Smooth muscle cell (in vitro differentiated cells): ENCODE measurements at regions not wholly inside any gene's neighbourhood (a gene's known extent, or its start where the extent isn't known, plus 50 kb on each side); places are given as distances from the start of the nearest gene placed in this dataset.

Experiments
- DNase-seq: peaks from one replicate; lab custom pipeline; 2025; ENCODE audit not compliant: unreplicated experiment; lab: John Stamatoyannopoulos, UW
- H2AFZ ChIP-seq: fragments of 200-600 bp; sonication (generic); 2 replicates; pipeline ENCODE4 v1.6.0; 2016; ENCODE audit warnings: antibody characterized with exemption, low read depth, mild to moderate bottlenecking
- H3F3A ChIP-seq: fragments of 200-600 bp; sonication (generic); 2 replicates; pipeline ENCODE4 v1.6.0; 2017; ENCODE audit warnings: antibody characterized with exemption, low read depth
- H3K27ac ChIP-seq: fragments of 200-600 bp; sonication (generic); 2 replicates; pipeline ENCODE4 v1.5.1; 2016; ENCODE audit warnings: low read depth, mild to moderate bottlenecking
- H3K27me3 ChIP-seq: fragments of 200-600 bp; sonication (generic); 2 replicates; pipeline ENCODE4 v1.6.1; 2016; ENCODE audit warnings: low read depth, mild to moderate bottlenecking
- H3K36me3 ChIP-seq: fragments of 200-600 bp; sonication (generic); 2 replicates; pipeline ENCODE4 v1.5.1; 2016; ENCODE audit warnings: low read depth
- H3K4me1 ChIP-seq: fragments of 200-600 bp; sonication (generic); 2 replicates; pipeline ENCODE4 v1.5.1; 2016; ENCODE audit warnings: low read depth
- H3K4me2 ChIP-seq: fragments of 200-600 bp; sonication (generic); 2 replicates; pipeline ENCODE4 v1.6.0; 2016; ENCODE audit warnings: mild to moderate bottlenecking
- H3K4me3 ChIP-seq: fragments of 200-600 bp; sonication (generic); 2 replicates; pipeline ENCODE4 v1.5.1; 2016; ENCODE audit warnings: mild to moderate bottlenecking
- H3K79me2 ChIP-seq: fragments of 200-600 bp; sonication (generic); 2 replicates; pipeline ENCODE4 v1.6.0; 2016; ENCODE audit warnings: low read depth, mild to moderate bottlenecking
- H3K9ac ChIP-seq: fragments of 200-600 bp; sonication (generic); 2 replicates; pipeline ENCODE4 v1.6.0; 2016; ENCODE audit warnings: low read depth
- H3K9me3 ChIP-seq: fragments of 200-600 bp; sonication (generic); replicated peaks from 2 replicates; pipeline ENCODE4 v1.5.1; 2016; ENCODE audit warnings: low read depth
- H4K20me1 ChIP-seq: fragments of 200-600 bp; sonication (generic); 2 replicates; pipeline ENCODE4 v1.6.0; 2016; ENCODE audit warnings: low read depth
- WGBS: methylation state at CpG from one replicate; pipeline ENCODE4 v1.1.7; 2016; ENCODE audit warnings: low lambda C conversion rate; 5-methylcytosine and 5-hydroxymethylcytosine counted together
- TF ChIP-seq, protein P1 (sequence below): fragments of 200-600 bp; sonication (generic); IDR thresholded peaks from 2 replicates; pipeline ENCODE4 v1.5.1; 2017; ENCODE audit warnings: borderline replicate concordance, mild to moderate bottlenecking, antibody characterized with exemption; ENCODE audit not compliant: insufficient read depth, poor library complexity, severe bottlenecking

DNA sequence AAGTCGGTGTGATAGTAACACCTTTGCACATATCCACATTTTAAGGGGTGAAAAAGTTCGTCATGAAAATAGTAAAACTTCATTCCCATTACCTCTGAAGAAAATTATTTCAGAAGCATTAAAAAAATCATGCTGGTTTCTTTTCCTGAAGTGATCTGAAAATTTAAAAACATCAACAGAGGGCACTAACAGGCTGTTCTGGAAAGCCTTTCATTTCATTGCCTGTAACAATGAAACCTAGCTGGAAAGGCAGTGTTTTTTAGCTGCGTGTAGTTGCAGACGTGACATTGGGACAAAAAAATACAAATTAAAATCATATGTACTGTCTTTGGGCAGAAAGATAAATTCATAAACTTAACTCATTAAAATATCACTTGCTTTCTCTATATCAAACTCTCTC, 993.8 kb downstream of the GBE1 start:
- TF ChIP-seq, protein P1, sequence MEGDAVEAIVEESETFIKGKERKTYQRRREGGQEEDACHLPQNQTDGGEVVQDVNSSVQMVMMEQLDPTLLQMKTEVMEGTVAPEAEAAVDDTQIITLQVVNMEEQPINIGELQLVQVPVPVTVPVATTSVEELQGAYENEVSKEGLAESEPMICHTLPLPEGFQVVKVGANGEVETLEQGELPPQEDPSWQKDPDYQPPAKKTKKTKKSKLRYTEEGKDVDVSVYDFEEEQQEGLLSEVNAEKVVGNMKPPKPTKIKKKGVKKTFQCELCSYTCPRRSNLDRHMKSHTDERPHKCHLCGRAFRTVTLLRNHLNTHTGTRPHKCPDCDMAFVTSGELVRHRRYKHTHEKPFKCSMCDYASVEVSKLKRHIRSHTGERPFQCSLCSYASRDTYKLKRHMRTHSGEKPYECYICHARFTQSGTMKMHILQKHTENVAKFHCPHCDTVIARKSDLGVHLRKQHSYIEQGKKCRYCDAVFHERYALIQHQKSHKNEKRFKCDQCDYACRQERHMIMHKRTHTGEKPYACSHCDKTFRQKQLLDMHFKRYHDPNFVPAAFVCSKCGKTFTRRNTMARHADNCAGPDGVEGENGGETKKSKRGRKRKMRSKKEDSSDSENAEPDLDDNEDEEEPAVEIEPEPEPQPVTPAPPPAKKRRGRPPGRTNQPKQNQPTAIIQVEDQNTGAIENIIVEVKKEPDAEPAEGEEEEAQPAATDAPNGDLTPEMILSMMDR, result no peak
- no peaks in the 10 kb centered on the region for H3K4me1 ChIP-seq
- WGBS, result 61% methylated on average over 4 of the region's 4 CpGs
- H3K9me3 ChIP-seq, result no peaks in the 10 kb centered on the region
- no peak overlapping the region for H3K9ac ChIP-seq
- H3K27ac ChIP-seq, result no peak overlapping the region
- H3K4me3 ChIP-seq, result no peak overlapping the region
- no peak overlapping the region for H2AFZ ChIP-seq
- no peaks in the 10 kb centered on the region for H3K79me2 ChIP-seq
- H3K36me3 ChIP-seq, result no peaks in the 10 kb centered on the region
- no peak for DNase-seq
- H4K20me1 ChIP-seq, result no peaks in the 10 kb centered on the region
- no peaks in the 10 kb centered on the region for H3K27me3 ChIP-seq
- H3F3A ChIP-seq, result no peaks in the 10 kb centered on the region
- no peak overlapping the region for H3K4me2 ChIP-seq

- Histone ChIP-seq H2AFZ (no peak overlapping the region), H3F3A (no peaks in the 10 kb centered on the region), H3K36me3 (no peaks in the 10 kb centered on the region), H3K27me3 (no peaks in the 10 kb centered on the region), H3K4me3 (no peak overlapping the region), H3K9ac (no peak overlapping the region), H4K20me1 (no peaks in the 10 kb centered on the region), H3K27ac (no peak overlapping the region), H3K9me3 (no peaks in the 10 kb centered on the region), H3K4me2 (no peak overlapping the region), H3K4me1 (no peaks in the 10 kb centered on the region), H3K79me2 (no peaks in the 10 kb centered on the region)
- DNase-seq, result no peak
- 88% methylated on average over 8 of the region's 8 CpGs for WGBS
- TF ChIP-seq, protein P1, result no peak
Measured at GRCh38 chr3:80754969-80755368, 987.2 kb upstream of the ROBO1 start.

- no peaks in the 10 kb centered on the region for H3K9me3 ChIP-seq
- H4K20me1 ChIP-seq, result no peaks in the 10 kb centered on the region
- H3K27ac ChIP-seq, result no peak overlapping the region
- no peak overlapping the region for H3K4me2 ChIP-seq
- no peaks in the 10 kb centered on the region for H3K4me1 ChIP-seq
- H3K36me3 ChIP-seq, result no peaks in the 10 kb centered on the region
- H3K79me2 ChIP-seq, result no peaks in the 10 kb centered on the region
- TF ChIP-seq, protein P1, result no peak
- no peak overlapping the region for H3K4me3 ChIP-seq
- no peaks in the 10 kb centered on the region for H3K27me3 ChIP-seq
- H2AFZ ChIP-seq, result no peak overlapping the region
- 67% methylated on average over 4 of the region's 4 CpGs for WGBS
- no peak for DNase-seq
- H3K9ac ChIP-seq, result no peak overlapping the region
- no peaks in the 10 kb centered on the region for H3F3A ChIP-seq
Measured at GRCh38 chr3:80753021-80753420, 985.2 kb upstream of the ROBO1 start.

GRCh38 chr3:80750637-80751036, 982.8 kb upstream of the ROBO1 start:
- H3K4me3 ChIP-seq, result no peak overlapping the region
- no peaks in the 10 kb centered on the region for H3K4me1 ChIP-seq
- TF ChIP-seq, protein P1, result no peak
- no peaks in the 10 kb centered on the region for H3F3A ChIP-seq
- WGBS, result 90% methylated on average over 4 of the region's 4 CpGs
- no peaks in the 10 kb centered on the region for H3K36me3 ChIP-seq
- H3K9ac ChIP-seq, result no peak overlapping the region
- no peaks in the 10 kb centered on the region for H3K27me3 ChIP-seq
- no peak overlapping the region for H3K27ac ChIP-seq
- no peaks in the 10 kb centered on the region for H4K20me1 ChIP-seq
- H2AFZ ChIP-seq, result no peak overlapping the region
- no peak for DNase-seq
- no peak overlapping the region for H3K4me2 ChIP-seq
- no peaks in the 10 kb centered on the region for H3K9me3 ChIP-seq
- no peaks in the 10 kb centered on the region for H3K79me2 ChIP-seq
